NOMO-1 treated with DMSO at 0.1 percent for 48 hours (cell line): ENCODE measurements at regions not wholly inside any gene's neighbourhood (a gene's known extent, or its start where the extent isn't known, plus 50 kb on each side); places are given as distances from the start of the nearest gene placed in this dataset.
A peak's percentile ranks its signal among the peaks of the same experiment; 100 is the strongest.

Experiments used
- DNase-seq: peaks from one replicate; lab custom pipeline; 2025; ENCODE audit not compliant: unreplicated experiment; lab: John Stamatoyannopoulos, UW

DNA sequence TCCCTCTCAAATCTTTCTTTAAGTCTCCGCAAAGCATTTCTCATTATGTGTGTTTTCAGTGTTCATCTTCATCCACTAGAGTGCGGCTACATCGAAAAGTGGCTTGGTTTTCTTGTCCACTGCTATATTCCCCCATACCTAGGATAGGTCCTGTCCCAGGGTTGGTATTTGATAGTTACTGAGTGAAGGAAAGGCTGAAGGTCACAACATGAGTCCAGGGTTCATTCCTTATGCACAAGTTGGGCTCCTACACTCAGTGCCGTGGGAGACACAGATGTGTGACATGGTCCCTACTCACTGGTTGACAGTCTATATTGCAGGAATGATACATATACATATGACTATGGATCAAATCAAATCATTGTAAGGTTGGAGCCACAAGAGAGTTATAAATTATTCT is 55.4 kb upstream of the RELL1 start:
- no peak for DNase-seq

DNA sequence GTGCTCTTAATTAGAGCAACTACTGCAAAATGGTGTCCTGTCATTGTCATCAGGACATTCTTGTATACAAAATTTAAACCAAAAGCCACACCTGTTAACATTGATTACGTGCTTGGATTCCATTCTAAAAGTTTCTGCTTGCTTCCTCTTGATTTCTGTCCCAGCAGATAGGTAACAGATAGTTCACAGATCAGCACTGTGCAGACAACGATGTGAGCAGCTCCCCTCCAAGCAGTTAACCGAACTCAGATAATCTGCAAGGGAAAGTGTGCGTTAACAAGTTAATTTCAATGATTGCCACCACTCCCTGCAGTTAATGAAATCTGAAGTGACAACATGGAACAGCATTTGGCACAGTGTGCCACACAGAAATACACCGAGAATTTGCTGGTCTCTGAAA is 54.4 kb upstream of the RELL1 start:
- no peak for DNase-seq

GRCh38 chr4:37737466-37737865 is 51.3 kb upstream of the RELL1 start:
- peak; percentile 23 for DNase-seq
